IMR-90 (cell line): ENCODE measurements at regions not wholly inside any gene's neighbourhood (a gene's known extent, or its start where the extent isn't known, plus 50 kb on each side); places are given as distances from the start of the nearest gene placed in this dataset.

Experiments
- ATAC-seq: fragments of 200-7000 bp; cut with Tn5 transposase; 2 replicates; pipeline ENCODE4 v1.9.1; 2020; ENCODE audit warnings: low read depth, mild to moderate bottlenecking, moderate library complexity
- BruUV-seq: library from RNA; stranded (reverse); fragments of 400-500 nt; replicated peaks from 2 replicates; lab custom pipeline; 2021; lab: Mats Ljungman, UMichigan
- CTCF ChIA-PET: fragments of 300-600 bp; formaldehyde crosslinking; extraction: SDS; loops from one replicate; lab custom pipeline; 2021; ENCODE audit warnings: antibody characterized with exemption; lab: Yijun Ruan, JAX
- POLR2A ChIA-PET: fragments of 300-600 bp; sonication (Branson Sonifier 250); formaldehyde crosslinking; loops from one replicate; lab custom pipeline; 2022; ENCODE audit warnings: antibody characterized with exemption; ENCODE audit not compliant: unreplicated experiment; lab: Charles Lee
- DNase-seq: peaks from one replicate; pipeline ENCODE4 v3.0.0; 2013
- H2AFZ ChIP-seq: replicated peaks from 2 replicates; pipeline ENCODE3; 2013; ENCODE audit warnings: low read length, mild to moderate bottlenecking; ENCODE audit not compliant: poor library complexity
- H2AK5ac ChIP-seq: 2 replicates; pipeline ENCODE4 v1.6.1; 2013; ENCODE audit warnings: low read depth, low read length, inconsistent platforms
- H2AK9ac ChIP-seq: replicated peaks from 2 replicates; pipeline ENCODE3; 2013; ENCODE audit warnings: mild to moderate bottlenecking, low read depth, low read length, moderate library complexity; ENCODE audit not compliant: poor library complexity
- H2BK120ac ChIP-seq: 2 replicates; pipeline ENCODE4 v1.6.1; 2013; ENCODE audit warnings: low read depth, low read length, inconsistent platforms
- H2BK15ac ChIP-seq: 3 replicates; pipeline ENCODE4 v1.6.1; 2013; ENCODE audit warnings: low read depth, low read length, inconsistent platforms
- H2BK20ac ChIP-seq: 2 replicates; pipeline ENCODE4 v1.6.1; 2013; ENCODE audit warnings: low read depth, mild to moderate bottlenecking, inconsistent platforms, low read length, moderate library complexity
- H2BK5ac ChIP-seq: 2 replicates; pipeline ENCODE4 v1.6.1; 2013; ENCODE audit warnings: mild to moderate bottlenecking, low read depth, low read length, inconsistent platforms; ENCODE audit not compliant: poor library complexity, severe bottlenecking
- H3K14ac ChIP-seq: replicated peaks from 2 replicates; pipeline ENCODE4 v1.6.1; 2013; ENCODE audit warnings: low read depth, low read length, inconsistent platforms
- H3K18ac ChIP-seq: 2 replicates; pipeline ENCODE4 v1.6.1; 2013; ENCODE audit warnings: low read depth, low read length, control low read depth
- H3K23ac ChIP-seq: 2 replicates; pipeline ENCODE4 v1.6.1; 2013; ENCODE audit warnings: low read depth, low read length, inconsistent platforms
- H3K27ac ChIP-seq: 2 replicates; pipeline ENCODE4 v1.5.1; 2013; ENCODE audit warnings: mild to moderate bottlenecking, control low read depth, low read length; ENCODE audit not compliant: insufficient read depth
- H3K27me3 ChIP-seq: 2 replicates; pipeline ENCODE4 v1.6.1; 2013; ENCODE audit warnings: low read length; ENCODE audit not compliant: control insufficient read depth, insufficient read depth
- H3K36me3 ChIP-seq: 2 replicates; pipeline ENCODE4 v1.6.1; 2013; ENCODE audit warnings: low read length, mixed read lengths; ENCODE audit not compliant: control insufficient read depth, insufficient read depth
- H3K4ac ChIP-seq: 2 replicates; pipeline ENCODE4 v1.6.1; 2013; ENCODE audit warnings: low read depth, low read length, inconsistent platforms
- H3K4me1 ChIP-seq: 2 replicates; pipeline ENCODE4 v1.6.1; 2013; ENCODE audit warnings: low read length, mixed read lengths; ENCODE audit not compliant: control insufficient read depth, insufficient read depth
- H3K4me2 ChIP-seq: 2 replicates; pipeline ENCODE4 v1.6.1; 2013; ENCODE audit warnings: low read depth, mild to moderate bottlenecking, control low read depth, low read length, moderate library complexity
- H3K4me3 ChIP-seq: 2 replicates; pipeline ENCODE4 v1.5.1; 2013; ENCODE audit warnings: low read depth, mild to moderate bottlenecking, control low read depth, low read length, moderate library complexity; ENCODE audit not compliant: insufficient read depth
- H3K56ac ChIP-seq: 2 replicates; pipeline ENCODE4 v1.6.1; 2013; ENCODE audit warnings: low read length, inconsistent platforms; ENCODE audit not compliant: insufficient read depth; ENCODE audit errors: extremely low read depth
- H3K79me1 ChIP-seq, 2 experiments: 2 replicates each; pipeline ENCODE4 v1.6.1; 2013; ENCODE audit warnings: low read length in 2 of 2, inconsistent platforms in 1 of 2, low read depth in 1 of 2
- H3K9ac ChIP-seq: 2 replicates; pipeline ENCODE4 v1.6.1; 2013; ENCODE audit warnings: low read depth, low read length, control low read depth
- H3K9me1 ChIP-seq: 2 replicates; pipeline ENCODE4 v1.6.1; 2013; ENCODE audit warnings: low read length, inconsistent platforms; ENCODE audit not compliant: insufficient read depth
- H3K9me3 ChIP-seq: 2 replicates; pipeline ENCODE4 v1.6.1; 2013; ENCODE audit warnings: low read length; ENCODE audit not compliant: control insufficient read depth, insufficient read depth
- H4K20me1 ChIP-seq: 2 replicates; pipeline ENCODE4 v1.6.1; 2013; ENCODE audit warnings: low read length, inconsistent platforms; ENCODE audit not compliant: insufficient read depth
- H4K5ac ChIP-seq: 2 replicates; pipeline ENCODE4 v1.6.1; 2013; ENCODE audit warnings: mild to moderate bottlenecking, low read depth, low read length, control low read depth
- H4K8ac ChIP-seq, 2 experiments: 2 replicates each; pipeline ENCODE4 v1.6.1; 2013; ENCODE audit warnings: low read depth in 2 of 2, low read length in 2 of 2, control low read depth in 1 of 2, inconsistent platforms in 1 of 2
- H4K91ac ChIP-seq: 2 replicates; pipeline ENCODE4 v1.6.1; 2013; ENCODE audit warnings: low read depth, low read length, inconsistent platforms; ENCODE audit not compliant: insufficient read depth
- BHLHE40 ChIP-seq: fragments of 150-350 bp; IDR thresholded peaks from 2 replicates; pipeline ENCODE4 v1.6.1; 2016; ENCODE audit warnings: mild to moderate bottlenecking, low read depth, low read length
- CHD1 ChIP-seq: IDR thresholded peaks from 2 replicates; pipeline ENCODE4 v1.6.1; 2012; ENCODE audit warnings: low read depth, low read length, improper control_type of control experiment
- CTCF ChIP-seq: conservative IDR thresholded peaks from 2 replicates; pipeline ENCODE4 v1.5.1; 2012; ENCODE audit warnings: mild to moderate bottlenecking, low read depth, low read length, improper control_type of control experiment
- FOS ChIP-seq: fragments of 150-350 bp; IDR thresholded peaks from 2 replicates; pipeline ENCODE4 v1.6.1; 2016; ENCODE audit warnings: low read depth, low read length
- MXI1 ChIP-seq: IDR thresholded peaks from 2 replicates; pipeline ENCODE4 v1.6.1; 2012; ENCODE audit warnings: low read depth, mild to moderate bottlenecking, low read length, moderate library complexity, borderline replicate concordance
- NFE2L2 ChIP-seq: fragments of 150-350 bp; IDR thresholded peaks from 2 replicates; pipeline ENCODE4 v1.6.1; 2016; ENCODE audit warnings: low read depth, mild to moderate bottlenecking, low read length
- SMC3 ChIP-seq: fragments of 150-350 bp; IDR thresholded peaks from 2 replicates; pipeline ENCODE4 v1.6.1; 2016; ENCODE audit warnings: low read depth, mild to moderate bottlenecking, antibody characterized with exemption, low read length, moderate library complexity
- USF2 ChIP-seq: fragments of 150-350 bp; IDR thresholded peaks from 2 replicates; pipeline ENCODE4 v1.6.1; 2017; ENCODE audit warnings: mild to moderate bottlenecking, antibody characterized with exemption, low read length, low read depth
- WGBS, 2 experiments: methylation state at CpG; one replicate each; pipeline versions ENCODE4 v1.1.5 to v1.1.7; 2013; ENCODE audit warnings: missing lambda C conversion rate in 2 of 2; ENCODE audit not compliant: insufficient read length in 1 of 2; ENCODE audit errors: extremely low coverage in 2 of 2; 5-methylcytosine and 5-hydroxymethylcytosine counted together
- dilution Hi-C: fragments of 300-500 bp; cut with HindIII; formaldehyde crosslinking; loops from one replicate; pipeline ENCODE4 v1.14.3; 2018; ENCODE audit warnings: low sequenced_read_pairs; ENCODE audit not compliant: unreplicated experiment
- in situ Hi-C: fragments of 300-500 bp; cut with MboI; formaldehyde crosslinking; loops from 3 replicates; pipeline ENCODE4 v1.14.3; 2019; ENCODE audit warnings: low sequenced_read_pairs, inconsistent platforms, mixed read lengths
- intact Hi-C: fragments of 100-400 bp; cut with micrococcal nuclease; formaldehyde crosslinking; loops from 2 replicates; pipeline ENCODE4 v1.10.0; 2022

GRCh38 chr21:17195351-17195750, 317.5 kb upstream of the CXADR start:
- Histone ChIP-seq H2BK120ac (no peak overlapping the region), H4K91ac (no peak overlapping the region), H3K4me2 (no peak overlapping the region), H4K8ac (no peak overlapping the region), H2BK5ac (no peak overlapping the region), H4K20me1 (no peaks in the 10 kb centered on the region), H3K79me1 (no peaks in the 10 kb centered on the region), H2AK9ac (no peak overlapping the region), H3K23ac (no peak overlapping the region), H3K4ac (no peak overlapping the region), H3K56ac (no peak overlapping the region), H3K14ac (no peak overlapping the region), H3K9me3 (peaks cover 5% of the 10 kb centered on the region), H3K36me3 (no peaks in the 10 kb centered on the region), H2AK5ac (no peak overlapping the region), H3K27ac (no peak overlapping the region), H4K5ac (no peak overlapping the region), H3K18ac (no peak overlapping the region), H2BK15ac (no peak overlapping the region), H3K4me1 (no peaks in the 10 kb centered on the region), H2AFZ (no peak overlapping the region), H2BK20ac (no peak overlapping the region), H3K27me3 (no peaks in the 10 kb centered on the region), H3K9me1 (no peaks in the 10 kb centered on the region), H3K9ac (no peak overlapping the region), H3K4me3 (no peak overlapping the region)
- intact Hi-C loops = no loop called here
- ChIA-PET POLR2A (no interaction called here), CTCF (no interaction called here)
- no peak for DNase-seq
- BruUV-seq = no TSS peak
- dilution Hi-C loops = no loop called here
- TF ChIP-seq CHD1 (no peak), SMC3 (no peak), CTCF (no peak), NFE2L2 (no peak), FOS (no peak), MXI1 (no peak), USF2 (no peak), BHLHE40 (no peak)
- ATAC-seq = no peak
- in situ Hi-C loops = no loop called here
- WGBS, 2 experiments = no CpG with 5 or more reads among the region's 1 CpG
